GM12878 (cell line): ENCODE measurements at regions not wholly inside any gene's neighbourhood (a gene's known extent, or its start where the extent isn't known, plus 50 kb on each side); places are given as distances from the start of the nearest gene placed in this dataset.

ENCODE experiments used
- ATAC-seq: fragments of 200-7000 bp; cut with Tn5 transposase; 3 replicates; pipeline ENCODE4 v1.9.1; 2020; ENCODE audit warnings: mild to moderate bottlenecking, moderate library complexity
- BruUV-seq: library from RNA; stranded (reverse); fragments of 400-500 nt; replicated peaks from 2 replicates; lab custom pipeline; 2021; lab: Mats Ljungman, UMichigan
- CTCF ChIA-PET: fragments of 300-600 bp; sonication (Branson Sonifier 250); formaldehyde crosslinking; extraction: SDS; loops from one replicate; lab custom pipeline; 2021; ENCODE audit warnings: inconsistent platforms; lab: Yijun Ruan, JAX
- POLR2A ChIA-PET: fragments of 350-600 bp; formaldehyde crosslinking; extraction: SDS; loops from one replicate; lab custom pipeline; 2021; ENCODE audit warnings: inconsistent platforms; lab: Charles Lee
- RAD21 ChIA-PET: fragments of 300-600 bp; sonication (Branson Sonifier 250); formaldehyde crosslinking; loops from one replicate; lab custom pipeline; 2023; ENCODE audit warnings: antibody characterized with exemption; ENCODE audit not compliant: unreplicated experiment; lab: Charles Lee
- SMC1A ChIA-PET: fragments of 300-600 bp; sonication (Branson Sonifier 250); formaldehyde crosslinking; loops from one replicate; lab custom pipeline; 2023; ENCODE audit not compliant: unreplicated experiment, uncharacterized antibody; lab: Charles Lee
- DNase-seq: peaks from one replicate; pipeline ENCODE4 v3.0.0-alpha.2; 2011; ENCODE audit warnings: low read depth, low spot score
- FAIRE-seq: peaks from 3 replicates; lab custom pipeline; 2011; peaks lifted over from hg19 to GRCh38; lab: Jason Lieb, UNC
- H2AFZ ChIP-seq: 2 replicates; pipeline ENCODE4 v1.6.0; 2011; ENCODE audit warnings: low read depth, low read length, control low read depth; ENCODE audit not compliant: control insufficient read depth
- H3K27ac ChIP-seq: 2 replicates; pipeline ENCODE4 v1.5.1; 2011; ENCODE audit warnings: control low read depth; ENCODE audit not compliant: control insufficient read depth, insufficient read depth
- H3K27me3 ChIP-seq, 2 experiments: replicated peaks in 1 of 2; 2 replicates each; pipeline versions ENCODE4 v1.6.0 to v1.6.1; 2011; ENCODE audit warnings: low read length in 1 of 2; ENCODE audit not compliant: control insufficient read depth in 2 of 2, insufficient read depth in 2 of 2
- H3K36me3 ChIP-seq, 2 experiments: 2 replicates each; pipeline ENCODE4 v1.5.1; 2011; ENCODE audit warnings: low read length in 1 of 2; ENCODE audit not compliant: control insufficient read depth in 2 of 2, insufficient read depth in 2 of 2
- H3K4me1 ChIP-seq: 2 replicates; pipeline ENCODE4 v1.6.1; 2011; ENCODE audit warnings: mild to moderate bottlenecking, low read length, moderate library complexity, mixed read lengths; ENCODE audit not compliant: control insufficient read depth, insufficient read depth
- H3K4me2 ChIP-seq: 2 replicates; pipeline ENCODE4 v1.6.0; 2011; ENCODE audit warnings: control low read depth; ENCODE audit not compliant: control insufficient read depth, insufficient read depth
- H3K4me3 ChIP-seq: fragments of 200-600 bp; sonication (generic); 2 replicates; pipeline ENCODE4 v1.5.1; 2016
- H3K79me2 ChIP-seq: 2 replicates; pipeline ENCODE4 v1.6.0; 2011; ENCODE audit warnings: low read length; ENCODE audit not compliant: control insufficient read depth, insufficient read depth
- H3K9ac ChIP-seq: 2 replicates; pipeline ENCODE4 v1.8.0; 2011; ENCODE audit warnings: low read length, control low read depth, mixed read lengths; ENCODE audit not compliant: control insufficient read depth, insufficient read depth
- H3K9me3 ChIP-seq: replicated peaks from 3 replicates; pipeline ENCODE4 v1.5.1; 2011; ENCODE audit warnings: mild to moderate bottlenecking, low read length; ENCODE audit not compliant: control insufficient read depth, insufficient read depth
- H4K20me1 ChIP-seq: 2 replicates; pipeline ENCODE4 v1.6.0; 2011; ENCODE audit not compliant: control insufficient read depth, insufficient read depth
- ASH2L ChIP-seq: fragments of 300-600, 200-600 bp; sonication (generic); IDR thresholded peaks from 2 replicates; pipeline ENCODE4 v1.6.1; 2017; ENCODE audit warnings: low read depth, mild to moderate bottlenecking, borderline replicate concordance
- ATF3 ChIP-seq: IDR thresholded peaks from 2 replicates; pipeline ENCODE4 v1.6.1; 2011; ENCODE audit warnings: low read depth, mild to moderate bottlenecking, low read length, moderate library complexity, borderline replicate concordance; ENCODE audit errors: extremely low read depth
- BMI1 ChIP-seq: fragments of 450-650 bp; IDR thresholded peaks from 2 replicates; pipeline ENCODE4 v1.6.1; 2016; ENCODE audit warnings: mild to moderate bottlenecking, moderate library complexity, borderline replicate concordance
- CBX3 ChIP-seq: fragments of 200-600 bp; sonication (generic); IDR thresholded peaks from 2 replicates; pipeline ENCODE4 v1.6.1; 2016; ENCODE audit warnings: low read depth, borderline replicate concordance
- CHD4 ChIP-seq: fragments of 200-600 bp; sonication (generic); IDR thresholded peaks from 2 replicates; pipeline ENCODE4 v1.6.1; 2016; ENCODE audit warnings: mild to moderate bottlenecking
- CREM ChIP-seq: IDR thresholded peaks from 2 replicates; pipeline ENCODE4 v1.6.1; 2014; ENCODE audit warnings: antibody characterized with exemption, low read depth
- FOS ChIP-seq: IDR thresholded peaks from 3 replicates; pipeline ENCODE4 v1.6.1; 2011; ENCODE audit warnings: borderline replicate concordance; ENCODE audit not compliant: insufficient read length; ENCODE audit errors: extremely low read depth
- IRF3 ChIP-seq: fragments of 450-650 bp; IDR thresholded peaks from 2 replicates; pipeline ENCODE4 v1.6.1; 2014; ENCODE audit warnings: mild to moderate bottlenecking
- KDM1A ChIP-seq: fragments of 200-600 bp; sonication (generic); IDR thresholded peaks from 2 replicates; pipeline ENCODE4 v1.6.1; 2016; ENCODE audit warnings: borderline replicate concordance
- KLF5 ChIP-seq: fragments of 450-650 bp; IDR thresholded peaks from 2 replicates; pipeline ENCODE4 v1.6.1; 2014; ENCODE audit warnings: mild to moderate bottlenecking; ENCODE audit not compliant: partially characterized antibody
- PAX5 ChIP-seq: IDR thresholded peaks from 2 replicates; pipeline ENCODE4 v1.6.1; 2011; ENCODE audit warnings: low read depth, low read length, borderline replicate concordance
- POU2F2 ChIP-seq: IDR thresholded peaks from 3 replicates; pipeline ENCODE4 v1.6.1; 2011; ENCODE audit warnings: low read depth, mild to moderate bottlenecking, low read length, borderline replicate concordance
- RAD21 ChIP-seq: IDR thresholded peaks from 2 replicates; pipeline ENCODE4 v1.6.1; 2011; ENCODE audit warnings: mild to moderate bottlenecking, low read depth, low read length, moderate library complexity; ENCODE audit not compliant: insufficient read depth
- RAD51 ChIP-seq: fragments of 450-650 bp; IDR thresholded peaks from 2 replicates; pipeline ENCODE4 v1.6.1; 2016; ENCODE audit warnings: moderate library complexity, mild to moderate bottlenecking, inconsistent platforms
- SIN3A ChIP-seq: IDR thresholded peaks from 2 replicates; pipeline ENCODE4 v1.6.1; 2012; ENCODE audit warnings: low read depth, low read length, improper control_type of control experiment
- SREBF1 ChIP-seq: IDR thresholded peaks from 2 replicates; pipeline ENCODE4 v1.6.1; 2012; ENCODE audit warnings: mild to moderate bottlenecking, low read length
- SUPT20H ChIP-seq: IDR thresholded peaks from 2 replicates; pipeline ENCODE4 v1.6.1; 2011; ENCODE audit warnings: low read depth, mild to moderate bottlenecking, low read length, moderate library complexity, borderline replicate concordance; ENCODE audit not compliant: control insufficient read depth
- TCF12 ChIP-seq: IDR thresholded peaks from 2 replicates; pipeline ENCODE4 v1.6.1; 2011; ENCODE audit warnings: low read depth, mild to moderate bottlenecking, low read length
- WGBS: methylation state at CpG from one replicate; pipeline ENCODE4 v1.1.6; 2016; ENCODE audit warnings: low lambda C conversion rate; ENCODE audit not compliant: insufficient replicate concordance, insufficient coverage; ENCODE audit errors: missing lambda C conversion rate; 5-methylcytosine and 5-hydroxymethylcytosine counted together
- in situ Hi-C: fragments of 300-500 bp; cut with MboI; formaldehyde crosslinking; loops from 9 replicates; pipeline ENCODE4 v1.14.3; 2018; ENCODE audit warnings: mixed read lengths
- intact Hi-C: fragments of 100-400 bp; cut with micrococcal nuclease; formaldehyde crosslinking; loops from one replicate; pipeline ENCODE4 v1.14.2; 2022; ENCODE audit not compliant: unreplicated experiment

DNA sequence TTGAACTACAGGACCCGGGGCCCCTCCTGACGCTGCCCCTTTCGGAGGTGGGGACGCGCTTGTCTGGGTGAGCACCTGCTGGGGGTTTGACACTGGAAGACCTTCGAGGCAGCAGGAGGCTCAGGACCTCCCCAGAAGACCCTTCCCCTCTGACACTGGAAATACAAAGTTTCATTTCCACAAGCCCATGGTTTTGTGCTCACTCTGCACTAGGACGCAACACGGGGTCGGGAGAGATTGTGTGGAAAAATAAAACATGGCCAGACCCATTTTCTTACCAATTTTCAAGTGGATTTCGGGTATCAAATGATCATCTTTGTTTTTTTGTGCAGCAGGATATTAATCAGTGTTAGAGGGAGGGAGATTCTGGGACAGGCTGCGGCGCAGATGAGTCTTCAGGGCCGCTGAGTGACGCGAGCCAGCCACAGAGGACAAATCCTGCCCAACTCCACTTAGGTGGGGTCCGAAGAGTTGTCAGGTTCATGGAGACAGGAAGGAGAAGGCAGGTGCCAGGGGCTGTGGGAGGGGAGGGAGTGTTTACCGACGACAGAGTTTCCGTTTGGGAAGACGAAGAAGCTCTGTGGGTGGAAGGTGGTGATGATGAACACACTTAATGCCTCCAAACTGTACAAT, 160.0 kb upstream of the AFDN start:
- no peaks in the 10 kb centered on the region for H3K36me3 ChIP-seq
- ChIA-PET POLR2A (no interaction called here), CTCF (no interaction called here), SMC1A (no interaction called here), RAD21 (no interaction called here)
- H3K27ac ChIP-seq = no peak overlapping the region
- BruUV-seq = no TSS peak
- H2AFZ ChIP-seq = no peak overlapping the region
- no peak for DNase-seq
- no peaks in the 10 kb centered on the region for H3K27me3 ChIP-seq
- no peak overlapping the region for H3K4me2 ChIP-seq
- no peak overlapping the region for H3K9ac ChIP-seq
- ATAC-seq = no peak
- no peaks in the 10 kb centered on the region for H4K20me1 ChIP-seq
- H3K4me1 ChIP-seq = no peaks in the 10 kb centered on the region
- FAIRE-seq = no peak
- 72% methylated on average over 20 of the region's 20 CpGs for WGBS
- no peaks in the 10 kb centered on the region for H3K79me2 ChIP-seq
- intact Hi-C loops = no loop called here
- no peak overlapping the region for H3K4me3 ChIP-seq
- no peaks in the 10 kb centered on the region; the same call in 2 of the 3 replicates for H3K9me3 ChIP-seq
- in situ Hi-C loops = no loop called here
- TF ChIP-seq KDM1A = no peak
- TF ChIP-seq TCF12 = no peak
- TF ChIP-seq SREBF1 = no peak
- TF ChIP-seq CBX3 = no peak
- no peak for TF ChIP-seq SUPT20H
- TF ChIP-seq IRF3 = no peak
- TF ChIP-seq CHD4 = no peak
- TF ChIP-seq CREM = no peak
- TF ChIP-seq BMI1 = no peak
- TF ChIP-seq POU2F2 = no peak
- TF ChIP-seq SIN3A = no peak
- TF ChIP-seq RAD21 = no peak
- no peak for TF ChIP-seq RAD51
- TF ChIP-seq ASH2L = no peak
- no peak for TF ChIP-seq KLF5
- TF ChIP-seq FOS = no peak
- TF ChIP-seq ATF3 = no peak
- no peak for TF ChIP-seq PAX5
